ENCODE measurements at regions not wholly inside any gene's neighbourhood (a gene's known extent, or its start where the extent isn't known, plus 50 kb on each side); places are given as distances from the start of the nearest gene placed in this dataset.

- intact Hi-C loops (cut with micrococcal nuclease), result no loop called here
- Mint-ChIP-seq H3K4me3 (ENCODE audit: low read depth) (no peak overlapping the region), H3K9me3 (no peaks in the 10 kb centered on the region), H3K27ac (no peak overlapping the region), H3K27me3 (ENCODE audit: low read depth) (peaks cover 3% of the 10 kb centered on the region), H3K4me1 (ENCODE audit: low read depth) (no peaks in the 10 kb centered on the region), H3K36me3 (ENCODE audit: low read depth) (no peaks in the 10 kb centered on the region)
- DNase-seq (ENCODE audit: low spot score), result no peak
Observed at GRCh38 chr6:90753820-90754643, 167.2 kb upstream of the MAP3K7 start.

GRCh38 chr6:90739802-90740201 lies 152.9 kb upstream of the MAP3K7 start:
- no peak overlapping the region for H3K27ac Mint-ChIP-seq
- DNase-seq (ENCODE audit: low spot score), result no peak
- H3K4me3 Mint-ChIP-seq (ENCODE audit: low read depth), result no peak overlapping the region
- intact Hi-C loops (cut with micrococcal nuclease), result no loop called here
- H3K36me3 Mint-ChIP-seq (ENCODE audit: low read depth), result no peaks in the 10 kb centered on the region
- no peaks in the 10 kb centered on the region for H3K4me1 Mint-ChIP-seq (ENCODE audit: low read depth)
- H3K9me3 Mint-ChIP-seq, result no peaks in the 10 kb centered on the region
- peaks cover 2% of the 10 kb centered on the region for H3K27me3 Mint-ChIP-seq (ENCODE audit: low read depth)

- H3K4me1 Mint-ChIP-seq (ENCODE audit: low read depth), result no peaks in the 10 kb centered on the region
- no peak for DNase-seq (ENCODE audit: low spot score)
- H3K4me3 Mint-ChIP-seq (ENCODE audit: low read depth), result no peak overlapping the region
- H3K9me3 Mint-ChIP-seq, result no peaks in the 10 kb centered on the region
- no peak overlapping the region for H3K27ac Mint-ChIP-seq
- intact Hi-C loops (cut with micrococcal nuclease), result no loop called here
- H3K36me3 Mint-ChIP-seq (ENCODE audit: low read depth), result no peaks in the 10 kb centered on the region
- peaks cover 2% of the 10 kb centered on the region for H3K27me3 Mint-ChIP-seq (ENCODE audit: low read depth)
Observed at GRCh38 chr6:90739339-90739738, 152.5 kb upstream of the MAP3K7 start.

GRCh38 chr6:90730151-90730673 lies 143.3 kb upstream of the MAP3K7 start:
- Mint-ChIP-seq H3K36me3 (ENCODE audit: low read depth) (no peaks in the 10 kb centered on the region), H3K9me3 (no peaks in the 10 kb centered on the region), H3K27me3 (ENCODE audit: low read depth) (peaks cover 2% of the 10 kb centered on the region), H3K4me1 (ENCODE audit: low read depth) (no peaks in the 10 kb centered on the region), H3K27ac (no peak overlapping the region), H3K4me3 (ENCODE audit: low read depth) (no peak overlapping the region)
- intact Hi-C loops (cut with micrococcal nuclease), result no loop called here
- no peak for DNase-seq (ENCODE audit: low spot score)

GRCh38 chr6:90729057-90729456 lies 142.2 kb upstream of the MAP3K7 start:
- H3K4me1 Mint-ChIP-seq (ENCODE audit: low read depth), result no peaks in the 10 kb centered on the region
- H3K4me3 Mint-ChIP-seq (ENCODE audit: low read depth), result no peak overlapping the region
- intact Hi-C loops (cut with micrococcal nuclease), result no loop called here

GRCh38 chr6:90722648-90723047 lies 135.8 kb upstream of the MAP3K7 start:
- no peaks in the 10 kb centered on the region for H3K9me3 Mint-ChIP-seq
- intact Hi-C loops (cut with micrococcal nuclease), result no loop called here
- H3K4me1 Mint-ChIP-seq (ENCODE audit: low read depth), result peaks cover 2% of the 10 kb centered on the region
- DNase-seq (ENCODE audit: low spot score), result no peak
- H3K27me3 Mint-ChIP-seq (ENCODE audit: low read depth), result peaks cover 14% of the 10 kb centered on the region
- H3K36me3 Mint-ChIP-seq (ENCODE audit: low read depth), result no peaks in the 10 kb centered on the region
- H3K4me3 Mint-ChIP-seq (ENCODE audit: low read depth), result no peak overlapping the region
- no peak overlapping the region for H3K27ac Mint-ChIP-seq

More at GRCh38 chr6:90729057-90729456, 142.2 kb upstream of the MAP3K7 start:
- Mint-ChIP-seq H3K27ac (no peak overlapping the region), H3K27me3 (ENCODE audit: low read depth) (peaks cover 3% of the 10 kb centered on the region), H3K9me3 (no peaks in the 10 kb centered on the region), H3K36me3 (ENCODE audit: low read depth) (no peaks in the 10 kb centered on the region)
- no peak for DNase-seq (ENCODE audit: low spot score)

GRCh38 chr6:90720404-90720803 lies 133.5 kb upstream of the MAP3K7 start:
- Mint-ChIP-seq H3K27me3 (ENCODE audit: low read depth) (peaks cover 17% of the 10 kb centered on the region), H3K36me3 (ENCODE audit: low read depth) (no peaks in the 10 kb centered on the region), H3K27ac (no peak overlapping the region), H3K4me3 (ENCODE audit: low read depth) (no peak overlapping the region), H3K9me3 (no peaks in the 10 kb centered on the region), H3K4me1 (ENCODE audit: low read depth) (peaks cover 4% of the 10 kb centered on the region)
- intact Hi-C loops (cut with micrococcal nuclease), result no loop called here
- DNase-seq (ENCODE audit: low spot score), result no peak

- H3K4me3 Mint-ChIP-seq (ENCODE audit: low read depth), result no peak overlapping the region
- peak overlapping the region; percentile 44 for H3K27ac Mint-ChIP-seq
- intact Hi-C loops (cut with micrococcal nuclease), result no loop called here
- peaks cover 4% of the 10 kb centered on the region for H3K4me1 Mint-ChIP-seq (ENCODE audit: low read depth)
- peaks cover 16% of the 10 kb centered on the region for H3K27me3 Mint-ChIP-seq (ENCODE audit: low read depth)
- no peak for DNase-seq (ENCODE audit: low spot score)
- no peaks in the 10 kb centered on the region for H3K9me3 Mint-ChIP-seq
- H3K36me3 Mint-ChIP-seq (ENCODE audit: low read depth), result no peaks in the 10 kb centered on the region
Observed at GRCh38 chr6:90719321-90720195, 132.7 kb upstream of the MAP3K7 start.

- Mint-ChIP-seq H3K27ac (no peak overlapping the region), H3K36me3 (ENCODE audit: low read depth) (no peaks in the 10 kb centered on the region), H3K4me3 (ENCODE audit: low read depth) (no peak overlapping the region), H3K27me3 (ENCODE audit: low read depth) (peaks cover 15% of the 10 kb centered on the region), H3K9me3 (no peaks in the 10 kb centered on the region), H3K4me1 (ENCODE audit: low read depth) (peaks cover 4% of the 10 kb centered on the region)
- DNase-seq (ENCODE audit: low spot score), result no peak
- intact Hi-C loops (cut with micrococcal nuclease), result no loop called here
Observed at GRCh38 chr6:90716376-90716775, 129.5 kb upstream of the MAP3K7 start.

- H3K4me3 Mint-ChIP-seq (ENCODE audit: low read depth), result no peak overlapping the region
- DNase-seq (ENCODE audit: low spot score), result no peak
- H3K36me3 Mint-ChIP-seq (ENCODE audit: low read depth), result no peaks in the 10 kb centered on the region
- H3K4me1 Mint-ChIP-seq (ENCODE audit: low read depth), result peaks cover 4% of the 10 kb centered on the region
- intact Hi-C loops (cut with micrococcal nuclease), result no loop called here
- H3K27me3 Mint-ChIP-seq (ENCODE audit: low read depth), result peaks cover 12% of the 10 kb centered on the region
- no peak overlapping the region for H3K27ac Mint-ChIP-seq
- H3K9me3 Mint-ChIP-seq, result no peaks in the 10 kb centered on the region
Observed at GRCh38 chr6:90715093-90715655, 128.3 kb upstream of the MAP3K7 start.

- DNase-seq (ENCODE audit: low spot score), result no peak
- intact Hi-C loops (cut with micrococcal nuclease), result no loop called here
- Mint-ChIP-seq H3K27ac (no peak overlapping the region), H3K36me3 (ENCODE audit: low read depth) (no peaks in the 10 kb centered on the region), H3K9me3 (no peaks in the 10 kb centered on the region), H3K27me3 (ENCODE audit: low read depth) (peaks cover 12% of the 10 kb centered on the region), H3K4me1 (ENCODE audit: low read depth) (peaks cover 2% of the 10 kb centered on the region), H3K4me3 (ENCODE audit: low read depth) (no peak overlapping the region)
Observed at GRCh38 chr6:90714319-90714718, 127.4 kb upstream of the MAP3K7 start.

- no peak overlapping the region for H3K4me3 Mint-ChIP-seq (ENCODE audit: low read depth)
- H3K4me1 Mint-ChIP-seq (ENCODE audit: low read depth), result peaks cover 2% of the 10 kb centered on the region
- intact Hi-C loops (cut with micrococcal nuclease), result no loop called here
- no peaks in the 10 kb centered on the region for H3K36me3 Mint-ChIP-seq (ENCODE audit: low read depth)
- H3K27ac Mint-ChIP-seq, result no peak overlapping the region
- no peaks in the 10 kb centered on the region for H3K9me3 Mint-ChIP-seq
- no peak for DNase-seq (ENCODE audit: low spot score)
- H3K27me3 Mint-ChIP-seq (ENCODE audit: low read depth), result peaks cover 8% of the 10 kb centered on the region
Observed at GRCh38 chr6:90712114-90712513, 125.2 kb upstream of the MAP3K7 start.

Measured in activated T-helper 2 cell treated with anti-CD3 and anti-CD28 coated beads, Interferon-gamma antibody, Interleukin-2, Interleukin-4, amounts not matched to agents 10 μg/mL and 5 μg/mL and 100 μg/mL, durations not matched to agents 14 hours and 24 hours and 36 hours (primary cell).